HUDEP-2 (cell line): ENCODE measurements at regions not wholly inside any gene's neighbourhood (a gene's known extent, or its start where the extent isn't known, plus 50 kb on each side); places are given as distances from the start of the nearest gene placed in this dataset.

Source experiments
- DNase-seq, 76 experiments: peaks; one replicate each; lab custom pipeline; 2025; ENCODE audit not compliant: unreplicated experiment in 76 of 76; lab: John Stamatoyannopoulos, UW

DNA sequence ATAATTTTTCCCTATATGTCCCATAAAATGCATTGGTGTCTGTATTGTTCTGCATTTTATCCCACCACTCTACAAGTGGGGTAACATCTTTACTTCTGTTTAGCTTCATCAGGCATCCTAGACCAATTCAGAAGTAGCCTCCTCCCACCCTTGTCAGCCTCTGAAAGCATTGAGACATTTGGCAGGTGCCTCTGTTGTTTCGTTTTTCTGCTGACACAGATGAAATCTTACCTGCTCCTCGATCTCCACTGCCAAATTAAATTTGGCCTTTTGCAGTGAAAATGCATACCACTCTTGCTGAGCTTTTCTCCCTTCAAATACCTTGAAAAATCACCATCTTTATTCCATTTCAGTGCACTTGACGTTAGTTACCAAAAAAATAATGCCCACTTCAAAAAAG, 83.5 kb upstream of the STARD13 start:
- DNase-seq, result no peak

DNA sequence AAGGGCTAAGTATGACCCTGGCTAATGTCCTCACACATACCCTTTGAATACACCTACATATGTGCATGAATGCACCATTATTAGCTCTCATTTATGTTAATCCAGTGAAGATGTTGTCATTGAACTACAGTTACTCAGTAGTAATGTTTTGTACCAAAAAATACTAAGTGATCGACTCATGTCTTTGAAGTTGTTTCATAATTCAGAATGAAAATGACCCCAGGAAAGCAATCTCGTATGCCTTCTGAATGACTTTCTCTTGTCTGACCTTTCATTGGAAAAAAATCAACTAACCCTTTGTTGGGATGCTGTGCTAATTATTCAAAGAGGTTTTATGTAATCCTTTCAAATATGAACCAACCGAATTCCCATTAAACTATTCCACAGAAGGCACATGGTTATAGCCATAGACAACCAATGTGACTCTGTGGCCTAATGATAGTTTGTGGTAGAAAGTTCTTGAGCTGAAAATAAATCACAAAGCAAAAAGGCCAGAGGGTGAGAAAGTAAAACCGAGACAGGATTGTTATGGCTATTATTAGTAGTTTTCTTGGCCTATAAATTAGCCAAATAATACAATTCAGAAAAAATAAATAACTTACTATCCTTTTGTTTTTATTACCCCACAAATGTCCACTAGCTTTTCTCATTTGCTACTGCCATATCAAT, 86.8 kb upstream of the STARD13 start:
- no peak for DNase-seq

DNA sequence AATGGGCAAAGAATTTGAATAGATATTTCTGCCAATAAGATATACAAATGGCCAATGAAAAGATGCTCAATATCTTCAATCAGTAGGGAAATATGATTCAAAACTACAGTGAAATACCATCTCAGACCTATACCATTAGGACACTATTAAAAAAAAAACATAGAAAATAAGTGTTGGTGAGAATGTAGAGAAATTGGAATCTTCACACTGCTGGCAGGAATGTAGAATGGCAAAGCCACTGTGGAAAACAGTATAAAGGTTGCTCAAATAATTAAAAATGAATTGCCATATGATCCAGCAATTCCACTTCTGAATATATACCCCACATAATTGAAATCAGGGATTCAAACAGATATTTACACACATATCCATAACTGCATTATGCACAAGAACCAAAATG, 88.1 kb upstream of the STARD13 start:
- DNase-seq, result no peak

DNA sequence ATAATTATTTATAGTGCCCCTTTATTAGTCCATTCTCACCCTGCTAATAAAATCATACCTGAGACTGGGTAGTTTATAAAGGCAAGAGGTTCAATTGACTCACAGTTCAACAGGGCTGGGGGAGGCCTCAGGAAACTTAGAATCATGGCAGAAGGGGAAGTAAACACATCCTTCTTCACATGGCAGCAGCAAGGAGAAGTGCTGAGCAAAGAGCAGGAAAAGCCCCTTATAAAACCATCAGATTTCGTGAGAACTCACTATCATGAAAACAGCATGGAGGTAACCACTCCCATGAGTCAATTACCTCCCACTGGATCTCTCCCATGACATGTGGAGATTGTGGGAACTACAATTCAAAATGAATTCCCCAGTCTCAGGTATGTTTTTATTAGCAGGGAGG, 89.9 kb upstream of the STARD13 start:
- no peak for DNase-seq

DNA sequence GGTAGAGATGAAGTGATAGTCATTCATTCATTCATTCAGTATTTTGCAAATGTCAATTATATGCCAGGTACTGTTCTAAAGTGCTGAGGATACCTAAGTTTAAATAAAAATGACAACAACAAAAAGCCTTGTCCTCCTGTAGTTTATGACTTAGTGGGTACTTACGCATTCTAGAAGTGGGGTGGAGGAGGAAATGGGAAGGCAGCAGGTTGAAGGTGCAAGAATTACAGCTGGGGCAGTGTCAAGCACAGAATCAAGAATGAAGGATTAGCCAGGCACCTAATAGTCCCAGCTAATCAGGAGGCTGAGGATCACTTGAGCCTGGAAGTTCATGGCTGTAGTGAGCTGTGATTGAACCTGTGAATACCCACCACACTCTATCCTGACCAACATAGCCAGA, 90.7 kb upstream of the STARD13 start:
- no peak for DNase-seq

DNA sequence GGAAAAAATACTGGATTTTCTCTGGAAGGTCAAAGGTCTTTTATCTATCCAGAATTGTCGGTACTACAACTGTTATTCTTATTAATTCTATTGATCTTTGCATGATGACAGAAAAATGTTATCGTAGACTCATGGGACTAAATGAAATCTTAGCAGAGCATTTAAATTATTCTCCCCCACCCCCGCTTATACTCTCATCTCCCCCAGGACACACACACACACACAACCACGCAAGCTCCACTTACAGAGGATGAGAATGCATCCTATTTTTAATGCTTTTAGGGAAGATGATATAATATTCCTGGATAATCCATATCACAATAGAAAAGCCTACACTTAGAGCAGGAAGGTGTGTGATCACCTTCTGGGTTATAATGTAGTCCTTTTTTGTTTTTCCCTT, 91.9 kb upstream of the STARD13 start:
- DNase-seq, result no peak

DNA sequence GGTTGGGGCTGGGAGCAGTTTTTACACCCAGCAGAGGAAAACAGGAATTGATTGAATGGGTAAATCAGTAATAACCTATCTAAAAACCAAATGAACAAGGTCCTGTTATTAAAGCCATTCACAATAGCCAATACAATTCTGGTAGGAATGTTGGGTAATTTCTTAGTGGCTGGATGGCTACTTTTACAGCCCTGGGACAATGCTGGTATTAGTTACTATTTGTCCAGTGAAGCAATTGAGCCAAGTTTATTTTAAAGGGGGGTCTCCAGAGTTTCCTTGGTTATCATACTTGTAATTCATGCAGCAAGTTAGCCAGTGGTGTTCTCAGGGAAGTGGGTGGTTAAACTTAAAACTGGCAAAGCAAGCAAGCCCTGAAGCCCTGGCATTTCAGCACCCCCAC, 92.3 kb upstream of the STARD13 start:
- DNase-seq, result no peak

DNA sequence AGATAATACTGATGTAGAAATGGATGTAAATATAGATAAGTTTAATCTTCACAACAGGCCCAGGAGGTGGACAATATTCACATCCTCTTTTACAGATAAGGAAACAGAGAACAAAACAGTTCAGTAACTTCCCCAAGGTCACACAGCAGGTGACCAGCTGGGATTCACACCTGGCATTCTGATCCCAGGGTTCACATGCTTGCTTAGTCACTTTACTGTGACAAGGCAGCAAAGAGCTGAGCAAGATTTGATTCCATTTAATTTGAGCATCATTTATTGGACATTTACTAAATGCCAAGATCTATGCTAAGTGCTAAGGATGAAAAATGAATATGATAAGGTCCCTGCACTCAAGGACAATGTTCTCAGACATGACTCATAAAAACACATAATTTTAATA, 94.1 kb upstream of the STARD13 start:
- no peak for DNase-seq

DNA sequence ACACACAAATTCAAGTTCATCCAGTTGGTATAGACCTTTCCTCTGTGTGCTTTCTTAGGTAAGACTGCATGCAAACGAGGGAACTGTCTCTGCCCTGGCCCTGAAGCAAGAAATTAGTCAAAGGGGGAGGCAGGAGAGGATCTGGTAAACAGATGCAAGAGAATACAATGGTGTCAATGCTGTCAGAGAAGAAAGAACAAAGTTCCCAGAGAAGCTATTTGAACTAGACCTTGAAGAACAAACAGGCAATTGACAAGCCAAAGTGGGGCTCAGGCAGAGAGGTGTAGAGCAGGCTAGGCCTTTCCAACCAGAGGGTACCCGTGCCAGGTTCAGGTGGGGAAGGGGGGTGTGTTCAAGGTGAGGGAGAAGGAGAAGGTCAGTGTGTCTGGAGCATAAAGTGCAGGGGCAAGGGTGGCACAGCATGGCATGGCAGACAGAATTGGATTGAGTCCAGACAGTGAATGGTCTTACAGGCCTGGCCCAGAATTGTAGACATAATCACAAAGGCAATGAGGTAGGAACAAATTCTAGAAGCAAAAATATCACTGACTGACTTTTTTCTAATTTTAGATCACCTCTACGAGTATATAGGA, 95.0 kb upstream of the STARD13 start:
- no peak for DNase-seq

DNA sequence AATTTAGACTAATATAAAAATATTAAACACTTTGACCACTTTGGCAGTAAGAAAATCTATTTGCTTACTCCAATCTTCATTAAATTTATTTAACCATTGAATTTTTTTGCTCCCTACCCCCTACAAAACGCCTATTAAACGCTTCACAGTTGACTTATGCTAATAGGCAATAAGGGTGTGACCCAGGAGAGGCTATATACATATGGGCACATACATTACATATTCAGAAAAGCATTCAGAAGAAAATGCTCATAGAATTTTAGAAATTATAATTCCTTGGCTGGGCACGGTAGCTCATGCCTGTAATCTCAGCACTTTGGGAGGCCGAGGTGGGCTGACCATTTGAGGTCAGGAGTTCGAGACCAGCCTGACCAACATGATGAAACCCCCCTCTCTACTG, 95.6 kb upstream of the STARD13 start:
- DNase-seq, result no peak

DNA sequence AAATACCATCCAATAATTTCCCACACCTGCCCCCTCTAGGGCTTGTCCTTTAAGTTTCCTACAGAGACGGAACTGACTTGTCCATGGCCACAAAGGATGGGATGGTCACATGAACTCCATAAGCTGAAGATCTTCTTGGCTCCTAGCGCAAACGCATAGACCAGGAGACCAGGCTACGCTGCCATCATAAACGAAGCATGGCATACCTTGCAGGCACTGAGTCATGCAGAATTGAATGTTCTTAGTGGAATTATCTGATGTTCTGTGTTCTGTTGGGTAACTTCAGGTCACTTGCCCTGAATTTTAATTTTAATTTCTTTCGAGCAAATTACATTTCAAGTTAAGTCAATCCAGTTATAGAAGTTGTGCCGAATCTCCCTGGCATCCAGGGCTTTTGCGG, 96.4 kb upstream of the STARD13 start:
- DNase-seq, result no peak

DNA sequence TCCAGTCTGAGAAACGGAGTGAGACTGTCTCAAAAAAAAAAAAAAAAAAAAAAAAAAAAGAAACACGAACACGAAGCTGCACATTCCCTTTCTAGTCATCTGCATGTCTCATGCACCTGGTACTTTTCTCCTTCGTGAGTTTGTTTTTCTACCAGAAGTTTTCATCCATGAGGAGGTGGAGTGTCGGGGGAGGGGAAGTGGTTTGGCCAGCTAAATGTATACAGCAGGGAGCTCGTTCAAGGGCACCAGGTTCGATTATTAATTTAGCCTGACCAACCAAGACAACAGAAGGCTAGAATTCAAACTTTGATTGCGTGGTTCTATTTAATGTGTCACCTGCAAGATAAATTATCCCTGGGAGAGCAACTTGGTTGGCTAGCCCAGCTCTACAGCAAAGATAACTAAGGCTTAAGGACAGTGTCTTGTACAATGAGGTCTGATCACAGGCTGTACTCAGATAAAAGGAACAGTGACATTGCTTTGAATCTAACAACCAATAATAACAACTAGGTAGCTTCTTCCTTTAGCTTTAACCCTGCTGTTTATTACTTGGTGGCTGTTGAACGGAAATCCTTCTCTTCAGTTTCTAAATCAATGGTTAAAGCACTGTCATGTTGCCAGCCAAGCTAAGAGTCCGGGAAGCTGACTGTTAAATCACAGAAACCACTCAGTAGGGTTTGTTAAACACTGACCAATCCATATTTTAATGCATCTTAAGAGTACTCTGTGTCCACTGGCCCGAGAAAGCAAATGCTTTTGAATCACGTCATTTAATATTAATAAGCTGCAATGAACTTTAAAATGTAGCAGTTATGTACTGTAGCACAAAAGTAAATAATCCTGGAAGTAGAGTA, 98.4 kb upstream of the STARD13 start:
- DNase-seq, result no peak

DNA sequence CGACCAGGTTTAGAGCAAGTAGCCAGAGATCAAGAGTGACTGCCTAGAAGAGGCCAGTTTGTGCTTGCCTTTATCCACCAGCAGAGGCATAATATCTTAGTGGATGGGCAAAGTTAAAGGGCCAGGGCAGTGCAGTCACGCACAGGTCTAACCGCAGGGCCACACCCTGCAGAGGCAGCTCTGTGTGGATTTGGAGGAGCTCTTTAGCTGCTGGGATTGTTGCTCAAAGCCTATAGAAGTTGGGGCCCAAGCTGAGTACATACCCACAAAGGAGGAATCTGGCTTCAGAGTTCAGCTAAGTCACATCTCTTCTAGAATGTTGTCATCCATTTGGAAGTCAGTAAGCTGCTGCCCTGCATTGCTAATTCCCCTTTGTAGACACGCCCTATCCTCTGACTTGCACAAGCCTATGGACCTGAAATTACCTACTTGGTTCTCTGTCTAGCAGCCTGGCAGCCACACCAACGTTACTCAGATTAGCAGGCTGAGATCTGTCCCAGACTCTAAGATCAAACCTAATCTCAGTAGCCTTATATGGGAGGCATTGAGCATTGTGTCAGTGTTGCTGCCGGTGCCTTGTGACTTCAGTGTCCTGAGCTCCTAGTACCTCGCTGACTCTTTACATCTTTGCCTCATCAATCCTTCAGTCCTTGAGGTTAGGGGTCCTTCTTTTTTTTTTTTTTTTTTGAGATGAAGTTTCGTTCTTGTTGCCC, 102.9 kb upstream of the STARD13 start:
- DNase-seq, result peak in 24 of 76 experiments; percentile 1 to 44 (median 16)

DNA sequence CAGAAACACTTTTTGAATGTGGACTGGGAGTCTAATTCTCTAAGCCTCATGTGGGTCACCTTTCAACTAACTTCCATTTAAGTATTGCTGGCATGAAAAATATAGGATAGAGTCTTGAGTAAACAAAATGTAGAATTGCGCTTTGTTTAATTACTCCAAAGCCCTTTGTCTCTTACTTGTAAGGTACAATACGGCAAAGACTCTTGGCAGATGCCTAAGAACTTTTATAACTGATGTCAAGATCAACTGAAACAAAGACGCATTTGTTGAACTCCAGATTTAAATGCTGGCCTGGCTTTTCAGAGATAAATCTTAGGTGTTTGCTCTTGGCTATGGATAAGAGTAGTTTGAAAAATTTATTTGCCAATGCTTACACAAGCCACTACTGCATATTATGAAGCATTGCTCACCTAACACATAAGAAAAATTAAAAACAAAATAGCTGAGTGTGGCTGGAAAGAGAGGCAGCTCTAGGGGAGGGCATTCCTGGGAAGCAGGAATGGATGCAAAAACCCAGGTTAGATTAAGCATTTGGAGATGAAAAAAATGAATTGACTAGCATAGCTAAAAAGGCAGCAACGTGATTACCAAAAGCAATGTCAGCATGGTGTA, 107.3 kb upstream of the STARD13 start:
- no peak for DNase-seq

DNA sequence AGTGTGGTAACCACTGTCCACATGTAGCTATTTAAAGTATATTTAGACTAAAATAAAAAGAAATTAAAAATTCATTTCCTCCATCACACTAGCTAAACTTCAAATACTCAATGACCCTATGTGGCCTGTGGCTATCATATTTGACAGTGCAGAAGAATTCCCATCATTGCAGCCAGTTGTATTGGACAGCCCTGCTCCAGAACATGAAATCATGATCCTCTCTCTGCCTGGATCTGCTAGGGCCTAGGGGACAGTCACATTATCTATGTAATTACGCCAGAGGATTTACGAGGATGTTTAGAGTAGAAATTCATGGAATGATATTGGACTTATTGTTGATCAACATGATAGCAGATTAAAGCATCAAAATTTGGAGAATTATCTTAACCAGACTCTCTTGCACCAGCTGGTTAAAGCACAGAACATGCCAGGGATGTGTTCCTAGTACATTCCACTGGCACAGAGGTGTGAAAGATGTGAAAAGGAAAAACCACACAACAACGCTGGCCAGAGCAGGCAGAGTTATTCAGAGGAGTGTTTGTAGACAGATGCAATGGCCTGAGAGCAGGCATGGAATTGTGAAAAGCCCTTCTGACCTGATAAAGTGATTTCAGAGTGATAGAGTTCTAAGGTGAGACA, 108.9 kb upstream of the STARD13 start:
- DNase-seq, result no peak

DNA sequence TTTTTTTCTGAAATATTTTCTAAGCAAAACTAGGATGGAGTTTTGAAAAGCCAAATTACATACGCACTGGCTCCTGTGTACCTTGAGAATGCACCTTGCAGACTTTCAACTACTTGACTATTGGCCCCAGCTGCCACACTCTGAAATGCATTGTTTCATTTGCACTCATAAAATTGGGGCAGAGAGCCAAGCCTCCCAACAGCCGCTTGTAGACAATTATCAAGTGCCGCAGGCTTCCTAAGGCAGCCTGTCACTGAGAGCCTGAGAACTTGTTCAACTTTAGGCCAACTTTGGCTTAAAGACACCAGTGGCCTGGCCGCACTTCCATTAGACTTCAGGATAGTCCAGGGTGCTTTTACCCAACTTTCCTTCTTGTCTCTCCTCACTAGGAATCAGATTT, 115.7 kb upstream of the STARD13 start:
- no peak for DNase-seq

DNA sequence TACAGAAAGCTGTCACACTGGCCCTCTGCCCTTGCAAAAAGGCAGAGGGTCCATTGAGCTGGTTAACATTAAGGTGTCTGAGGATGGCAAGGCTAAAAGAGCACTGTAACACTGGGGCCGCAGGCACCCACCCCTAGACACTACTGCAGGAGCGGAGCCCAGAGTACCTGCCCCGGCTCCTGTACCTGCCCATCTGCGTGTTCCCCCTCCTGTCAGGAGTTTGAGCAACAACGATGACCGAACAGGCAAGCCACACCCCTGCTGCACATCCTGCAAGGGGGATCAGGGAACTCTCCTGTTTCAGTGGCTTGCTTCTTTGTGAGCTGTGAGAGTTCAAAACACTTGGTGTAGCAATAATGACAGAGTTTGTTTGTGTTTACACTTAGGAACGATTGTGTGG, 117.4 kb upstream of the STARD13 start:
- DNase-seq, result no peak

DNA sequence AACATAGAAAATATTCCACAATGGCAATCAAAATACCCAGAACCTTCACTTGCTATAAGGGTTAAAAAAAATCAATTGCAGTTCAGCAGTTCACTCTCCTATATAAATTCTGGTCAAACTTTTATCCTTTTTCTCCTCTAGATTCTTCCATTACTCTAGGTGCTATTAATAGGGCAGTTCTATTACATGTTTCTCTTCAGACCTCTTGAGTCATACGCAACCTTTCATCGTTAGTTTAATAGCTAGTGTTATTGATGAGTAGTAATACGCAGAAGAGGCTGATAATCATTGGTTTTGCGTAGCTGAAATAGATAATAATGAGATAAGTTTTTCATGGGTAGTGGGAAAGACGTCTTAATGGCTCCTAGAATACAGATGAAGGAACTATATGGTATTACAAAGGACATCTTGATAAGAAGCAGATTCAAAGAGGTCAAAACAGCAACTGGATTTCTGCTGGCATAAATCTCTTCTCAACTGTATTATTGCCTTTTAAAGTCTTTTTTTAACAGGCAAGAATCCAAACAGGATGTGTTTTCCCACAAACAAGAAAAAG, 118.3 kb upstream of the STARD13 start:
- DNase-seq, result no peak

DNA sequence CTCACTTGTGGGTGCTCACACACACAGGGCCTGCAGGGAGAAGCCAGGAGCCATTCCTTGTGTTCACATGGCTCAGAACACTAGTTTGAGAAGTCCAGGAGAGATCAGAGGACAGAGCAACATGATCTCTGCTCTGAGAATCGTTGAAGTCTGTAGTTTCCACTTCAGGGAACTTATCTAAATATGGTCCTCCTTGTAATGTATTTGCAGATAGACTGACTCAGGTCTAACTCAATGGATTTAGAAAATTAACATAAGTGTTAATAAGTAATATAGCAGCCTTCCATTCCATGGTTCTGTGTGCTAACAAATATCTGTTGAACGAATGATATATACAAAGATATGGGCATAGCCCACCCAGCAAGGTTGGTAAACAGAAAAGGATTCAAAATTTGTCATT, 119.8 kb upstream of the STARD13 start:
- no peak for DNase-seq
